ENCODE measurements at regions not wholly inside any gene's neighbourhood (a gene's known extent, or its start where the extent isn't known, plus 50 kb on each side); places are given as distances from the start of the nearest gene placed in this dataset.

DNA sequence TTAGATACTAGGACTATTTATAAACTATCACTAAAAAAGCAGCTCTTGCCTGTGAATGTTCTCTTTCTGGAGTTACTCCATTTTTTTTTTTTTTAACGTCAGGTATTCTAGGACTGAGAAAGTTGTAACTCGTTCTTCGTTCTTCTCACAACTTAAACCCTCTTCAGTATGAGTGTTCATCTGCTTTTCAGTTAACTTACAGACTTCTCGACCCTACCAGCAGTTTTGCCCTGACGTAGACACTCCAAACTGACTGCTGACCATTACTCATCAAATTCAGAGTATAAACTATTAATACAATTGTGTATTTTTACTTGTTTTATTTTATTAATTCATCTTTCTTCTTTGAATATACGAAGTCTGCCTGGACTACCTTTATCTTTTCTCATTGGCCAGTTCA lies 353.1 kb downstream of the GPR37 start:
- TF ChIP-seq, protein P1, sequence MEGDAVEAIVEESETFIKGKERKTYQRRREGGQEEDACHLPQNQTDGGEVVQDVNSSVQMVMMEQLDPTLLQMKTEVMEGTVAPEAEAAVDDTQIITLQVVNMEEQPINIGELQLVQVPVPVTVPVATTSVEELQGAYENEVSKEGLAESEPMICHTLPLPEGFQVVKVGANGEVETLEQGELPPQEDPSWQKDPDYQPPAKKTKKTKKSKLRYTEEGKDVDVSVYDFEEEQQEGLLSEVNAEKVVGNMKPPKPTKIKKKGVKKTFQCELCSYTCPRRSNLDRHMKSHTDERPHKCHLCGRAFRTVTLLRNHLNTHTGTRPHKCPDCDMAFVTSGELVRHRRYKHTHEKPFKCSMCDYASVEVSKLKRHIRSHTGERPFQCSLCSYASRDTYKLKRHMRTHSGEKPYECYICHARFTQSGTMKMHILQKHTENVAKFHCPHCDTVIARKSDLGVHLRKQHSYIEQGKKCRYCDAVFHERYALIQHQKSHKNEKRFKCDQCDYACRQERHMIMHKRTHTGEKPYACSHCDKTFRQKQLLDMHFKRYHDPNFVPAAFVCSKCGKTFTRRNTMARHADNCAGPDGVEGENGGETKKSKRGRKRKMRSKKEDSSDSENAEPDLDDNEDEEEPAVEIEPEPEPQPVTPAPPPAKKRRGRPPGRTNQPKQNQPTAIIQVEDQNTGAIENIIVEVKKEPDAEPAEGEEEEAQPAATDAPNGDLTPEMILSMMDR (IDR thresholded peaks at IDR 0.05) = no peak
- TF ChIP-seq POLR2A (IDR thresholded peaks at IDR 0.05) (no peak), POLR2AphosphoS5 (IDR thresholded peaks at IDR 0.05; ENCODE audit: insufficient read depth in 1 of 2, low read depth in 1 of 2) (no peak)

All from vagina (tissue), 2 donors.